ENCODE measurements at regions not wholly inside any gene's neighbourhood (a gene's known extent, or its start where the extent isn't known, plus 50 kb on each side); places are given as distances from the start of the nearest gene placed in this dataset.
"Not testable (repeated sequence)": the region's sequence is repeated elsewhere in the genome, so short reads cannot be mapped to it uniquely, and the experiment has no call there.

DNA sequence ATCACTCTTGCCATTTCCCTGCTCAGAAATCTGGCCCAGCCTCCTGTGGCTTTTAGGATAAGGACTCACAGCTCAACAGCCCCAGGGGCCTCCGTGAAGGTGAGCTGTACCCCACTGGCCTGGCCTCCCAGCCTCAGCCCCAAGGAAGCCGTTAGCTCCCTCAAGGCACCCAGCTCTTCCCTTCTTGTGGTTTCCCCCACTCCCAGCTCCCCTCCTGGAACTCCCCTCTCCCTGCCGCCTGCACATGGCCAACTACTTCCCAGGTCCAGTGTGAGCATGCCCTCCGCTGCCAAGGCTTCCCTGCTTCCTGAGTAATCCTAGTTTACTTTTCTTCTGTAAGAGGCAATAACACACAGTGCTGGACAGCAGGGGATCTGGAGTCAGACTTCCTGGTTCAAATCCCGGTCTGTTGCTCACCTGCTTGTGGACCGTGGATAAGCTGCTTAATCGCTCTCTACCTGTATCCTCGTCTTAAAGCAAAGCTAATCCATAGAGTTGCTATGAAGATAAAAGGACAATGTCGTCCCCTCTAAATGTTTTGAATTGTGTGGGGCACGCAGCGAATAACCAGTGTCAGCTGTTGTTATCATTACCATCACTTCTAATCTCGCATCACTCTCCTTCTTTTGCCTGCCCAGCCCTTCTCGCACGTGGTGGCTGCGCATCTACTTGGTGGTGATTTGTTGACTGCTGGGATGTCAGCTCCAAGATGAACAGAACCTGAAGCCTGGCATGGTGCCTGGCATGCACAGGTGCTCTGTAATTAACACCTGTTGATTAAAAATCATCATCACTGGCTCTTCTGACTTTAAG, 86.6 kb downstream of the C5orf15 start:
- no peak for DNase-seq (ENCODE audit: low spot score)

GRCh38 chr5:133878236-133878555, 90.2 kb downstream of the C5orf15 start:
- no peak for DNase-seq (ENCODE audit: low spot score)

DNA sequence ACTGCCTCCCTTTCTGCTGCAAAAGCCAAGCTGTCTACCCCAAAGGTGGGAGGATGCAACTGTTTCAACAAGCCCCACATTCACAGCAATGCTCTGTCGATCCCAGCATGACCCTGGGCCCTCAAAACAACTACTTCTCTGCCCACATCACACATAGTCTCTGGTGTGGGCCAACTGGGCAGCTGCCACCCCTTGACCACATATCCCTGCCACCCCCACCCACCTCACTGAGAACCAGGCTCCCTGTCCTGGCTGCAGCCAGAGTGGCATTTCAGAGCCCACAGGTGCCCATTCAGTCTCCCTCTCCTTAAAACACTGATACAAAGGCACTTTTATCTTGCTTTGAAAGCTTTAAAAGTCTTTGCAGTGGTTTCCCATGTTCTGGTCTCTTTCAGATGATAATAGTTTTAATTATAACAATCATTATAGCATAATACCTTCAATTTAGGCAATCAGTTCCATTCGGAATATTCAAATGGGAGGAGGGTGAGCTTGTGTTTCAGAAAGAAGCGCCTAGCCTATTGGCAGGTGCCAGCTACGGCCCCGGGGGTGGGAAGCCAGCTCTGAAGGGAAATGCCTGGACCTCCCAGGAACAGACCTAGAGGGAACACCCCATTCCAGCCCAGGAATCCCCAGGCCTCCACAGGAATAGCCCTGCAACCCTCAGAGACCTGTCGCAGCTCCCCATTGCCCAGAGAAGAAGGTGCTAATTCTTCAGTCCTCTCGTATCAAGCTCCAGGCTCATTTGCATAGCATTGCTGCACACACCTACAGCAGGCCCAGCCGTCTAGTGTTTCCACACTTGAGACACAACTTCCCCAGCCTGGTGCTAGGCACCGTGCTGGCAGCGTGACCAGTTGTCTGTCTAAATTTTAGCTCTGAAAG, 90.8 kb downstream of the C5orf15 start:
- no peak for DNase-seq (ENCODE audit: low spot score)

- no peak for DNase-seq (ENCODE audit: low spot score)
These were observed 92.2 kb downstream of the C5orf15 start for GRCh38 chr5:133876266-133876665.

- DNase-seq (ENCODE audit: low spot score), result no peak
These were observed 93.2 kb downstream of the C5orf15 start for GRCh38 chr5:133875179-133875578.

GRCh38 chr5:133873449-133873848, 95.0 kb downstream of the C5orf15 start:
- DNase-seq (ENCODE audit: low spot score), result no peak

GRCh38 chr5:133870661-133871060, 97.8 kb downstream of the C5orf15 start:
- DNase-seq (ENCODE audit: low spot score), result peak; percentile 29

DNA sequence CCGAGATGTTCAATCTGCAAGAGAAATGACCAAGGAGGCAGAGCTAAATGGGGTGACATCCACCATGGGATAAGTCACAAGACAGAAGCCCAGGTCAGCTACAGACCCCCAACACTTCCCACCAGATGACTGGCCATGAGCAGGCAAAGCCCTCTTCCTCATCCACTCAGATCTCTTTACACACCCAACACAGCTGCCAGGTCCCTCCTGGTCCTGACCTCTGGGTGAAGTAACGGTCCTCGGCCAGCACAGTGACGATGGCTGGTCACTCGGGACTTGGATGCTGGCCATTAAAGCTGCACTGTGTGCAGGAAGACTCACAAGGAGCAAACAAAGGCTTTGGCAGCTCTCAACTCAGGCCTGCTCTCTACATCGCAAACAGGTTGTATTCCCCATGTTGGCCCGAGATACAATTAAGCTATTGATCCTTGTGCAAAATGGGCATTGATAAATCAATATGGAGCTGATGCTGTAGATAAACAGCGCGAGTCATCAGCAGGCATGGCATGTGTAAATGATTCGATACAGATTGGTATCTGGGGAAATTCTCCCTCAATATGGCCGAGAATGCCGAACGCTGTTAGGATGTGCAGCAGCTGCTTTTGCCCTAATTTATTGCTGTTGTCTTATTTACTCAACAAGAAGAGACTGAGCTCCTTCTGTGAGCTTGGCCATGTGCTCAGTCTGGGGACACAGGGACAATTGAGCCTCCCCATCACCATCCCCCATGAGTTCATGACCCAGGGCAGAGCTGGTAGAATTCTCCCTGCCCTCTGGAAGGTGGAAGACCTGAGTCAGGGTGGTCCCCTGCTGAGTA, 98.7 kb downstream of the C5orf15 start:
- no peak for DNase-seq (ENCODE audit: low spot score)

GRCh38 chr5:133868946-133869518, 99.4 kb downstream of the C5orf15 start:
- peak; percentile 81 for DNase-seq (ENCODE audit: low spot score)

DNA sequence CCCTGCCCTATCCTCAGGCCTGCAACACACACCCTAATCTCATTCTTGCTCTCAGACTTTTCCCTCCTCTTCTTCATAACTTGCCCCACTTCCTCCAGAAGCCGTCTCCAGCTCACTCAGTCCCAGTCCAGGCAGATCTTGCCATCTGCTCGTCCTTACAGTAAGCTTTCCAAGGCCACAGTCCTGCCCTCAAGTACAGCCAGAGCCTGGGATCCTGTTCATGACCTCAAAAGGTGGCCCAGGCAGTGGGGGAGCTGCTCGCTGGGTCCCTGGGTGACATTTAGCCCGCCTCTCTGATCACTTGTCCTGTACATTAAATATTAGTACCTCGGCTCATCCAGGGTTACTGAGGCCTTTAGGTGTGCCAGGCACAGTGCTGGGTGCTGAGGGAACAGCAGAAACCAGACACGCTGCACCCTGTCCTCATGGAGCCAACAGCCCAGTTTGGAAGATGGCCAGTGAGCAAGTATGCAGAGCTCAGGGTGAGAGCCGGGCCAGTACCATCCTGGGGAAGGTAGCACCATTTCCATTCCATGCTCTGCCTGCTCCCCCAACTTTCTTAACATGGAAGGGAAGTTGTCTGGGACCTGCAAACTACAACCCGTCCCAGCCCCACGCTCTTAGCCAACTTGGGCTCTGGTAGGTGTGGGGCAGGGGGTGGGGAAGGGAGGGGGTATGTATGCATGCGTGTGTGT, 100.4 kb downstream of the C5orf15 start:
- DNase-seq (ENCODE audit: low spot score), result no peak

- no peak for DNase-seq (ENCODE audit: low spot score)
These were observed 101.1 kb downstream of the C5orf15 start for GRCh38 chr5:133867341-133867740.

DNA sequence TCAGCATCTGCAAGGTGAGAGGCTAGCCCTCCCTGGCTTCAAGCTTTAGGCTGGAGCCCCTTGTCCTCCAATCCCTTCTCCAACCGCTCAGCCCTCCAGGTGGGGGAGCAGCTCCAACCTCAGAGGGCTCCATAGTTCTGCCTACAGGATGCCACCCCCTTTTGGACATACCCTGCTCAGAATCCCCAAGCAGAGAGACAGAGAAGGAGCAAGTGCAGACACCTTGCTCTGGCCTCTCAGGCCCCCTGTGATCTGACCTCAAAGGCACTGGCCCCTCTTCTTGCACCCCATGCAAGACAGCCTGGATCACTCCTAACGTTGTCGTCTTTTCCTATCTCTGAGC, 101.6 kb downstream of the C5orf15 start:
- no peak for DNase-seq (ENCODE audit: low spot score)

DNA sequence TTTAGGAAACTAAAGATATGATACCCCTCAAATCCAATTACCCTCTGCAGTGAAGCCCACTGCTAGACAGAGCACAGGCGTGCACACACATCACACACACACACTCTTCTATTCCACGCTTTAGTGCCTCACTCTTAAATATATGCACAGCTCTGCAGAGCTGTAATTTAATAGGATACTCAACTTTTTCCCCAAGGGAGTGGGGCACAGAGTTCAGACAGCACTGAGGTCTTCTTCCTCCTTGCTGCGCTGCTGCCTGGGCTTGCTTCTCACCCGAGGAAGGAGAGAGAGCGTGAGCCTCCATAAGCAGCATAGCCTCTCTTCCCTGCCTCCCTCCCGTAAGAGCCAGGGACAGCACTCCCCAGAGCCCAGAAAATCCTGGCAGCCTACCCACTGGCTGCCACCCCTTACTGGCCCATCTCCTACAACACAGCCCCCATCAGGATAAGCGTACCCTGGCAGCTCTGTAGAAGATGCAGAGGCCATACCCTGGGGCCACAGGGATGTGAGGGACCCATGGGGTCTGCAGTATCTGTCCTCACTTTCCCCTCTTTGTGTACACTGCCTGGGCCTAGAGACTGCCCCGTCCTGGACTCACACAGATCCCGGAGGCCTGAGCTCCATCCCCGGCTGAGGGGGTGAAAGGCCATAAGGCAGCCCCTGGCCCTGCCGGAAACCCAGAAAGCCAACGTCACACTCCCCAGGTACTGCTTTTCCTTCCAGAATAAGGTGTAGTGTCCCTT, 102.1 kb downstream of the C5orf15 start:
- DNase-seq (ENCODE audit: low spot score), result no peak

GRCh38 chr5:133865113-133865512, 103.3 kb downstream of the C5orf15 start:
- no peak for DNase-seq (ENCODE audit: low spot score)

DNA sequence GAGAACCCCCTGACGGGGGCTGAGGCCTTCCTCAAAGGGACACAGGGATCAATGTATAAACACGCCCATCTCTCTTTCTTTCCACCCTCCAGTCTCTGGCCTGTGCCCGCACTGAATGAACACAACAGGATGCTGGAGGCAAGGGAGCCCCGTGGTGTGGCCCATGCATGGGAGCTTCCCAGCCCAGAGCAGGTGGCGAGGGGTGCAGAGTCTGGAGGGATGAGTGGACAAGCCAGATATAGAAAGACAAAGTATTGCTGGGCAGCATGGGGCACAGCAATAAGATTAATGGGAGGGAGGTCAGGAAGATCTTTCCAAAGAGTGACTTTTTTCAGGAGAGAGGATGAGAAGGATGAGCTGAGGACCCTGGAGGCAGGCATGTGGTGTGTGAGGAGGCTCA, 103.7 kb downstream of the C5orf15 start:
- no peak for DNase-seq (ENCODE audit: low spot score)

DNA sequence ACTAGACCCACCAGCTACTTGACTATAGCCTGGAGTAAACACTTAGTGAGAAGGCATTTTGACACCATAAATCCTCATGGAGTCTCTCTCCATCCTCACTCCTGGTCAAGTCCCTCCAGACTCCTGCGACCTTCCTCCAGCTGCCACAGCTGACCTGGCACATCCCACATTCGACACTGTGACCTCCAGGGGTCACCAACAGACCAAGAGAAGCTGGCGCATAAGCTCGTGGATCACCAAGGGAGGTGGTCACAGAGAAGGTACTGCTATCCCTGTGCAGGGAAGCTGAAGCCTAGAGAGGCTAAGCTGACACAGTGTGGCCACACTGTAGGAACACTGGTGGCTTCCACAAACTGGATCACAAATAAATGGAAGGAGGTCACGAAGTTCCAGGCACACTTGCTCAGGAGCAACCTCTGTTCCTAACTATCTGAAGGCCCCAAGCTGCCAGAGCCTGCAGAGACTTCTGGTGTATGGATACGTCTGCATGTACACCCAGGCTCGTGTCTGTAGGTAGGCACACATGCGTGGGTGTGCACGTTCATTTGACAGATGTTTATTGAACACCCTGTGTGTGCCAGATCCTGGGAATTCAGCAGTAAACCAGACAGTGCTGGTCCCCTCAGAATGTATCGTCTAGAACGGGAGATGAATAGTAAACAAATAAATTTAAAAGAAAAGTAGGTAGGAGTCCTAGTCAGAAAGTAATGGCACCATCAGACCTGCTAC, 104.4 kb downstream of the C5orf15 start:
- DNase-seq (ENCODE audit: low spot score), result no peak

DNA sequence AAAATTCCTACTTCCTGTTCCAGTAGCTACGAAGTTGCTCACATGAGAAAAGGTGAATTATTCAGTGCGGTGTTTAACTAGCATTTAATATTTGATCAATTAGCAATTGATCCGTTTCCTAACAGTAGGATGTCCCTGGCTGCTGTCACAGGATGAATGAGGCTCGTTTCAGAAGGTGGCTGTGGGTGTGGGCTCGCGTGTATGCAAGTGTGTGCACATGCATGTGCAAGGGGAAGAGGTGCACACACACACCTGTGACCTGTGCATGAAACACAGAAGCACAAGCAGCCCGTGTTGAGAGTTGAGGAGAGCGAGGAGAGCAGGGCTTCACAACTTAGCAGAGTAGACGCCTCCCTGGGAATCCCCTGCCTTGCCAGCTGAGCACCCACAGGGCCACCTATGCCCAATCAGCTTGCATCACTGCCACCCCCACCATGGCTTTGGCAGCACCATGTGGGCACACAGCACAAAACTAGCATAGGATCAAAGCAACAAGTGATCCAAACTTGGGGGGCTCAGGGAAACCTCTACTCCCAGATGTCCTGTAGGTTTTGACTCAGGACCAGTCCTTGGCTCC, 107.2 kb downstream of the C5orf15 start:
- no peak for DNase-seq (ENCODE audit: low spot score)

DNA sequence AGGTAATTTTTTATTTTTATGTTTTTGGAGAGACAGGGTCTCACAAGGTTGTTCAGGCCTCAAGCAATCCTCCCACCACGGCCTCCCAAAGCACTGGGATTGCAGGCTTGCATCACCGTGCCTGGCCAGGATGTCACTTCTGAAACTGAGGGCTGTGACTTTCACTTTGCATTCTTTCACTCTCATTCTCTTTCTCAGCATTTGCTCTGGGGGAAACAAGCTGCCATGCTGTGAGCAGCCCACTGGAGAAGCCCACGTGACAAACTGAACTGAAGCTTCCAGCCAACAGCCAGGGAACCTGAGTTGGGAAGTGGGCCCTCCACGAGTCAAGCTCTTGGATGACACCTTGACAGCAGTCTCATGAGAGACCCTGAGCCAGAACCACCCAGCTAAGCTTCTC, 109.4 kb downstream of the C5orf15 start:
- DNase-seq (ENCODE audit: low spot score), result no peak

DNA sequence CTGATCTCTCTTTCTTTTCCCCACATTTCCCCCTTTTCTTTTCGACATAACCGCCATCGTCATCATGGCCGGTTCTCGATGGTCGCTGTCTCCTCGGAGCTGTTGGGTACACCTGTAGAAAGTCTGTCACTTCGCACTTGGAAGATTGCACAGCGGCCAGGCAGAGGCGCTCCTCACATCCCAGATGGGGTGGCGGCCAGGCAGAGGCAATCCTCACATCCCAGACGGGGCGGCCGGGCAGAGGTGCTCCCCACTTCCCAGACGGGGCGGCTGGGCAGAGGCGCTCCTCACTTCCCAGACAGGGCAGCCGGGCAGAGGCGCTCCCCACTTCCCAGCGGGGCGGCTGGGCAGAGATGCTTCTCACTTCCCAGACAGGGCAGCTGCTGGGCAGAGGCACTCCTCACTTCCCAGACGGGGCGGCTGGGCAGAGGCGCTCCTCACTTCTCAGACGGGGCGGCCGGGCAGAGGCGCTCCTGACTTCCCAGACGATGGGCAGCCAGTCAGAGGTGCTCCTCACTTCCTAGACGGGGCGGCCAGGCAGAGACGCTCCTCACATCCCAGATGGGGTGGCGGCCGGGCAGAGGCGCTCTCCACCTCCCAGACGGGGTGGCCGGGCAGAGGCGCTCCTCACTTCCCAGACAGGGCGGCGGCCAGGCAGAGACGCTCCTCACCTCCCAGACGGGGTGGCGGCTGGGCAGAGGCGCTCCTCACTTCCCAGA, 110.7 kb downstream of the C5orf15 start:
- not testable (repeated sequence) for DNase-seq (ENCODE audit: low spot score)

All from AG08396 (cell line).